CMK (cell line): ENCODE measurements at regions not wholly inside any gene's neighbourhood (a gene's known extent, or its start where the extent isn't known, plus 50 kb on each side); places are given as distances from the start of the nearest gene placed in this dataset.

Experiments used
- DNase-seq: peaks from one replicate; pipeline ENCODE4 v3.0.0-alpha.2; 2010; ENCODE audit warnings: low read depth

DNA sequence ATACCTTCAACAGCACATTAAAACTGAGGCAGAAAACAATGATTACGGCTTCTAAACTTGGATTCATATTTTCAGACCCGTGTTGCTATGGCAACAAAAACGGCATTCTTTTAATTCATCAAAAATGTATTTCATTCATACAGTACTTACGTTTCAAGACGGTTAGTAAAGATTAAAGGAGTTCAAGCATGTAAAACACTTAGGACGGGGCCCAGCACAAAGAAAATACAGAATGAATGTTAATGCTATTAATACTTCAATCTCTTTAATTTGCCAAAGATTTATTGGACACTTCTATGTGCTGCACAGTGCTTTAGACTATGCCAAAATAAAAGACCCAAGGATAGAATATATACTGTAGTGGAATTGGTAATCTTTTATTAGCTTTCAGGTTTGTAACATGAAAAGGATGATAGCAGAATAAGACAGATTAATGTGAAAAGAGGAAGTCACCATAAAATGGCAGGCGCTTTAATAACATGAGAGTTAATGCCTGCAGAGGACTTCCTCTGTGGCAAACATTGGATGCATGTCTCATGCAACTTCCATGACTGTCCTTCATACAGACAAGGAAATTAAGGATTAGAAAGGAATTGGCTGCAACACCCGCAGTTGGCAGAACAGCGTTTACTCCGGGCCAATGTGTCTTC, 201.6 kb upstream of the KLF6 start:
- no peak for DNase-seq

DNA sequence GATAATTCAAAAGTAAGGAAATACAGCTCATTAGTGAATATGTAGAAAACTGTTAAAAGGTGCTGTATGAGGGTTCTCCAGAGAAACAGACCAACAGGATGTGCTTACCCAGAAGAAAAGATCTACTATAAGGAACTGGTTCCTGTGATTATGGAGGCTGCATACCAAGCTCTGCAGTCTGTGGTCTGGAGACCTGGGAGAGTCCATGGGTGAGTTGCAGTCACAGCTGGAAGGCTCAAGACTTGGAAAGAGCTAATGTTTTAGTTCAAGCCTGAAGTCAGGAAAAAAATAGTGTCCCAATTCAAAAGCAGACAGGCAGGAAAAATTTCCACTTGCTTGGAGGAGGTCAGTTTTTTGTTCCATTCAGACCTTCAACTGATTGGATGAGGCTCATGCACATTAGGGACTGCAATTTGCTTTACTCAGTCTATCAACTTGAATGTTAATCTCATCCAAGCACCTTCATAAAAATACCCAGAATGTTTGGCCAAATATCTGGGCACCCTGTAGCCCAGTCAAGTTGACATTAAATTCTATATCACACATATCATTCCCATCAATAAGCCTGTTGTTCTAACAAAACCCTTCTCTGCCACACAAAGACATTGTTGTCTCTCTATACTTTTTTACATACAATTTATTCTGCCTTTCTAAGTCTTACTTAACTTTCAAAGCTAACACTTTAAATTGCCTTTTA, 197.9 kb upstream of the KLF6 start:
- DNase-seq = no peak

DNA sequence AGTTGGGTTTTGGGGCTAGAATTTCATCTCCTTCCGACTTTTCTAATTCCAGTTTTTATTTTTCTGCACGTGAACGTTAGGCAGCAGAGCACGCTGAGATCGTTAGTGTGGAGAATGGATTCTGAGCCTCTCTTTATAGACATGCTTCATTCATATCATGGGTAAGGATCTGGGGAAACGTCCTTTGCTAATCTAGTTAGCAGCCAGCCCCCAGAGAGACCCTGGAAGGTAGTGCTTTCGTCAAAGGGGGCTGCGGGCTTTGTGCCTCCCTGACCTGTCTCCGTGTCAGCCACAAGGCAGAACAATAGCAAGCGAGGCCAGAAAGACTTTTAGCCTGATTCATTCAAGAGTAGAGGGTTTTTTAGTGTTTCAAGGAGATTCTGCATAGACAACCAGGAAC, 196.3 kb upstream of the KLF6 start:
- no peak for DNase-seq

DNA sequence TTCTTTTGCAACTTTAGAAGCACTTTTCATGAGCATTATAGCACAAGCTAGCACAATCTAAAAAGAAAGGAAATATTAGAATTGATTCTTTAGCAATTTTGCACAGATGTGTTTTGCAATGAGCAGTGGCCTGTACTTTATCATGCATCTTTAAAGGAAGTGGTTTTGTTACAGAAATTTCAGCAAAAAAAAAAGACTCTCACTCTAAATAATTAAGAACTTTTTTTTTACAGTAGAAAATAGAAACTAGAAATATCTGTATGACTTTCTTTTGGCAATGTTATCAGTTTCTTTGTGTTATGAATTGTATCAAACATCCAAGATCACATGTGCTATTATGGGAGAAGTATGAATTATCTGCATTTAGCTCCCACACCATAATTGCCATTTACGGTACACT, 195.7 kb upstream of the KLF6 start:
- DNase-seq = no peak

DNA sequence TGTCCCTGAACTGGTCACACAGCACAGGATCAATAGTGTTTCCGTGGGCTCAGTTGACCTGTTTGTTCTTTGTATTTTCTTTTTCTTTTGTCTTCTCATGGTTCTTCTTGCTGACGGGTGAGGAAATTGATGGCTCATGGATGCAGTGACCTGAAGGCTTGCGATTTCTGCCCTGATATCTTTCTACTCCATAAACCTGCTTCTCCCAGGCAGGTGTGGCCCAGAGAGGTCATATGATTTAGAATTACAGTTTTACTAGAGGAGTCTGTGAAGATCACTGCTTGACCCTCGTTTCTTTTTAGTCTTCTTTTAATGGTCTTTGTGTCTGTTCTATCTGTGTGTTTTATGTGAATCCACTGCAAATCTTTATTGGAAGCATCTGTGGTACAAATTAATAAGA, 195.1 kb upstream of the KLF6 start:
- no peak for DNase-seq

DNA sequence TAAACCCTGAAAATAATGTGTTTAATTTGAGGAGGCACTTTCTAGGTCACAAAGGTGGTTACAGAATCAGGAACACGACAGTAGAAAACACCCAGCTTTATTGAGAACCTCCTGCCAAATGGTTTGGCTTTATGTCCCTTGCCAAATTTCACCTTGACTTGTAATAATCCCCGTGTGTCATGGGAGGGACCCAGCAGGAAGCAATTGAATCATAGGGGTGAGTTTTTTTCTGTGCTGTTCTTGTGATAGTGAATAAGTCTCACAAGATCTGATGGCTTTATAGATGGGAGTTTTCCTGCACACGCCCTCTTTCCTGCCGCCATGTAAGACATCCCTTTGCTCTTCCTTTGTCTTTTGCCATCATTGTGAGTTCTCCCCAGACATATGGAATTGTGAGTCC, 193.8 kb upstream of the KLF6 start:
- no peak for DNase-seq

DNA sequence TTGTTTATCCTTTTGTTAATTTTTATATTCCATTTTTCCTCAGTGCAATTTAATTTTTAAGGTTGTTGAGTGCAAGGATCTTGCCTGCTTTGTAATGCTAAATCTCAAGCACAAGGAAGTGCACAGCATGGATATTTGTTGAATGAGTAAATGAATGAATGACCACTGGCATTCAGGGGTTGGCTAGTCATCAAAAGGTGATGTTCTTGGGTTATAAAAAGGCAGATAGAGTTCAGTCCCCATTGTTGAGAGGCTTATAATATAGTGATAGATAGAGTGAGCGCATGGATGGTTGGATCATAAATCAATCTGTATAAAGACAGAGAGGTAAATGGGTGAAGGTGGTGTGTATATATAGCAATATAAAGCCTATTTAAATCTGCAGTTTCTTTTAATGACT, 193.2 kb upstream of the KLF6 start:
- DNase-seq = no peak

DNA sequence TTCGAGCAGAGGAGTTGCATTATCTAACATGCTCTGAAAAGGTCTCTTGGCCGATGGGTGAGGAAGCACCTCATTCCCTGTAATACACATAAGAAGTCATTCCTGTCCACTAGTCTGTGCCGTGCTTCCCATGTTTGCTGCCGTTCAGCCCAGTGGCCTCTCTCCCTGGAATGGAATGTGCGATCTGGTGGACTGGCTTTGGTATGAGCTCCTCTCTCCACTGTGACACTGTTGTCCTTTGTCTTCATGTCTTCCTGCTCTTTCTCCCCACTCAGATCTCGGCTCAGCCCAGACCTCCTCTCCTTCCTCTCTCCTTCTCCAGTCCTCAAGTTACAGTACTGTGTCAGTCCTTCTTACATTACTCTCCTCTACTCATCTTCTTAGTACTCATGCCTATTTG, 192.8 kb upstream of the KLF6 start:
- no peak for DNase-seq

DNA sequence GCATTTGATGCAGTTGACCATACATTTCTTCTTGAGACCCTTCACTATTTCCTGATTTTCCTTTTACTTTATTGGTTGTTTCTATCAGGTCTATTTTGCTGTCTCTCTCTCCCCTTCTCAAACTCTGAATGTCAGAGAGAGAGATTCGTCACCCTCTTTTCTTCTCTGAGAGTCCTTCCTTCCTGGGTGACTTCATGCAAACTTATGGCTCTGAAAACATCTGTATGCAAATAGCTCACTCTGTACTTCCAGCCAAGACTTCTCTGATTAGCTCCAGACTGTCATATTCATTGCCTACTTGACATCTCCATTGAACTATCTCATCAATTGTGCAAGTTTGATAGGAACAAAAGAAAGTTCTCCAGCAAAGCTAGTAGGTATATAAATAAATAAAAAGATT, 191.7 kb upstream of the KLF6 start:
- no peak for DNase-seq

DNA sequence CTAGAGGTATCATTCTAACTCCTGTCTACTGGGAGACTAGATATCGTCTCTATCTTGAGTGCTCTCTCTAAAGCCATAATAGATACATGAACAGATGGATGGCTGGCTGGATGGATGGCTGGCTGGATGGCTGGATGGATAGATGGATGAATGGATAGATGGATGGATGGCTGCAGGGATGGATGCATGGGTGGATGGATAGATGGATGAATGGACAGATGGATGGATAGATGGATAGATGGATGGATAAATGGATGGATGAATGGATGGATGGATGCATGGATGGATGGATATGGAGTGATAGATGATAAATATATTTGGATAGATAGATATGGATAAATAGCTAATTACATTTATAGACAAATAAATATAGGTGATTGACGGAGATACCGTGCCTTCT, 191.2 kb upstream of the KLF6 start:
- DNase-seq = no peak

DNA sequence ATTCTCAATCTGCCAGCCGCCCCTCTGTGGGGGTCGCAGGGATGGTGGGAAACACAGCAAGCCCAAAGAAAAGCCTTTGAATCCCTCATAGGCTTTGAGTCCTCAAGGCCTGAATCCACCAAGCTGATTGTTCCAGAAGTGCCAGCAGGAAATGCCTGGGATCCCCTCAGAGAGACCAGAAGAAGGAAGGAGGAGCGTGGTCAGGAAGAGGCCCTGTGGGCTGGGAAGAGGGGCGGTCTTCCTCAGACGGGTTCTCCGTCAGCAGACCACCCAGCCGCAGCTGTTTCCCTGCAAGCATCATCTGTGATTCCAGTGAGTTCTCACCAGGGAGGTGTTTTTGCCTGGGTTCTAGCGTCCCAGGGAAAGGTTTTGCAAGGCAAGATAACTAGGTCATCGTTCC, 190.0 kb upstream of the KLF6 start:
- no peak for DNase-seq

DNA sequence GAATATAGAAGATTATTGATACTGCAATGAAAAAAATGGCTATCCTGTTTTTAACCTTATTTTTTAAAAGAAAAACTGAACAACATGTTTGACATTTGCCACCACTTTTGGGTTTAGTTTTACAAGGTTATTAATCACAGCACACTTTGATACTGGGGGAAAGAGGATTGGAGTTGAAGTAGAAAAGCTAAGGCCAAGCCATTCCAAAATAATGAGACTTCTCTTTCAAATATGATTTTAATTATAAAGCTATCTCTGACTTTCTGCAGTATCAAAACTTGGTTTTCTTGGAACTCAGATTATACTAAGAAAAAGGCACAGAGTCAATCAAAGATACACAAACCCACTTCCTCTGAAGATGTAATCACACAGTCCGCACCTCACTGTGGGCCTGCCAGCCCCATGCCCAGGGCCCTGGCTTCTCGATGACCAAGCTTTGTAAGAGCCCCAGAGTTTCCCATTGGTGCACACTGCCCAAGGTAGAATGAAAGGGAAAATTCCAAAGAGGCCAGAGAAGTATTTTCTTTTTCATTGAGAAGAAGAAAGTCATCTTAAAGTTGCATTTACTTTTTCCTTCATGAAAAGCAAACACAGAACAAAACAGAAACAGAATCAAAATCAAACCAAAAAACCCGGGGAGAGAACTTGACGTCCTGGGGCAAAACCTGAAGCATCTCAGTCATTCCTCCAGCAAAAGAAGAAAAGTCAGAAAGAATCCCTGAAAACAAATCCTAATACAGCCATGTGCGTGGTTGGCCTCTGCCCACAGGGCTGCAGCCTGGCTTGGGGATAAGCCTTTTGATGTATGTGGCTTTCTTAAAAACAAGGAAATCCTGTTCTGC, 187.7 kb upstream of the KLF6 start:
- DNase-seq = no peak

DNA sequence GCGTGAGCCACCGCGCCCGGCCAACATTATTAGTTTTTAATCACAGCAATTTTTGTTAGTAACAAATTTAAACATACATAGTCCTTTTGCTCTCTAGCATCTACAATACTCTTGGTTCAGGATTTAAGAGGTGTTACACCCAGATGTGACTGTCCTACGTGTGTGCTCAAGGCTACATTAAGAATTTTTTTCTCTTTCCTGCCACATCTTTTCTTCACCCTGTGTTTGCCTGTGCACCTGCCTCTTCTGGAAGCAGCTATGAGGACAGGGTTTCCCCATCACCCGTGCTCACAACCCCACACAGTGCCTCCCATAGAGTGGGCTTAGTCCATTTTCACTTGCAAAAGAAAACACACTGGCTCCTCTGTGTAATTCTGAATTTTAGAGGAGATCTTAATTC, 186.7 kb upstream of the KLF6 start:
- DNase-seq = no peak

DNA sequence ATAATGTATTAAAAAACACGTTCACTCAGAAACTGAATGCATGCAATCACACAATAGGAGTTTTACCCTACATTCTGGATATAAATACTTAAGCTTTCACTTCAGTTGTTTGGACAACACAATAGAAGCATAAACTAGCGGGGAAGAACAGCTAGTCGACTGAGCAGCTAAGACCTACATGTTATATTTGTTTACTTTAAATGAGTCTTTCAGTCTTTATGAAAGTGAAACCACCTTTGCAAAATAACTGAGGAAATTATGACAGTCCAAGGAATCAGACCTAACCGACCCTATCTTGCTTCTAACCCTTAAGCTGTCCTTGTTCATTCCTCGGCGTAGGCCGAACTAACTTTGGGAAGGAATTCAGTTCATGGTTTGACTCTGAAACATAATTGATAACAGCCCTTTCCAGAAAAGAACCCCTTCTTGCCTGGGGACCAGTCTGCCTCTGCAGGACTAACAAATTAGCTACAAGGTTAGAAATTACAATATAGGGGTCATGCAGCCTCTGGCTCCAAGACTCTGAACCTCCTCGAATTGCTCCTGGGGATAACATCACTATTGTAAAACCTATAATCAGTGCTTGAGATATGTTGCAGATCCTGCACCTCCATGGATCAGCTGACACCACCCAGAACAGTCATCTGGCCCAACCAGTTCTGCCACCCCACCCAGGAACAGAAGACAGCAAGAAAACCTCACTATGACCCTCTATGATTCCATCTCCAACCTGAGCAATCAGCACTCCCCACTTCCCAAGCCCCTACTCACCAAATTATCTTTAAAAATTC, 185.1 kb upstream of the KLF6 start:
- no peak for DNase-seq

DNA sequence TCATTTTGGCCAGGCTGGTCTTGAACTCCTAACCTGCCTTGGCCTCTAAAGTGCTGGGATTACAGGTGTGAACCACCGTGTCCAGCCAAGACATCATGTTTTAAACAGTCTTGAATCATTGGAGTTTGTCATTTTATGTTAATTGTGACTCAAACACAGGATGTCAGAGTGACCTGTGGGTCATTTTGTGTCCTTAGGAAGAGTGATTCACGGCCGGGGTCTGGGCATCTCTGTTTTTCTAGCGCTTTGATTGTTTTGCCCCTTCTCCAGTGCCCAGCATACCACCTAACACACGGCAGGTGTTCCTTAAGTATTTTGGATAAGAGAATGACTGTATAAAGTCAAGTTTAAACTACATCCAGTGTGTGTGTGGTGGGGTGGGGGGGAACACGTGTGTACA, 183.7 kb upstream of the KLF6 start:
- DNase-seq = no peak

DNA sequence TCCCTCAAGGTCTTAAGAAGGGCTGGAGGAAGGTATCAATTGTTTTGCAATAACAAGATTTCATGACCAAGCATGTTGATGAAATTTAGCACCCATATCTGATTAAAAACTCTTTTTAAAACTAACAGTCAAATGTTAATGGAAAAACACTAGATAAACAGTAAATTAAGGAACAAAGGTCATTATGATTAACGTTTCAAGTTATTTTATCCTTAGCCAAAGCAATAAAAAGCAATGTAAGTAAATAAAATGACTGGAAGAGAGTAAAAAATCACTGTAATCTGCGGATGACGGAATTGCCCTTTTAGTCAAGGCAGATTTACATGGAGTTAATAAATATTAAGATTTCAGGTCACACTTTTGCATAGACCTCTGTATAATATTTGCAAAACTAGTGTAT, 179.5 kb upstream of the KLF6 start:
- DNase-seq = no peak

DNA sequence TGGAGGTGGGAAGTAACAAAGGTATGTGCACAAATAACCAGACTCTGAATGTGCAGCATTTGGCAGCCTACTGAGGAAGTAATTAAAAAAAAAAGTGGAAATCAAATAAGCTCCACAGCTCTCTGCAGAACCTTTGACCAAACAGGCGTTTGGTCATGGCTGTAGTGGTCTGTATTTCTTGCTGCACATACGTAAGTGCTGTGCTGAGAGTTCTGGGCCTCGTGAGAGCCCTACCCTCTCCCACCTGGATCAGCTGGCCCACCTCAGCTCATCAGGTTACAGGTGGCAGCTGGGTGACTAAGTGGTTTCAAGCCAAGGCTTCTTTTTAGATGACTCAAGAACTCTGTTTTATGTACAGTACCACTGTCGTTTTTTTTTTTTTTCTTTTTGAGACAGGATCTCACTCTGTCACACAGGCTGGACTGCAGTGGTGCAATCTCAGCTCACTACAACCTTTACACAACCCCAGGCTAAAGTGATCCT, 178.2 kb upstream of the KLF6 start:
- DNase-seq = no peak

DNA sequence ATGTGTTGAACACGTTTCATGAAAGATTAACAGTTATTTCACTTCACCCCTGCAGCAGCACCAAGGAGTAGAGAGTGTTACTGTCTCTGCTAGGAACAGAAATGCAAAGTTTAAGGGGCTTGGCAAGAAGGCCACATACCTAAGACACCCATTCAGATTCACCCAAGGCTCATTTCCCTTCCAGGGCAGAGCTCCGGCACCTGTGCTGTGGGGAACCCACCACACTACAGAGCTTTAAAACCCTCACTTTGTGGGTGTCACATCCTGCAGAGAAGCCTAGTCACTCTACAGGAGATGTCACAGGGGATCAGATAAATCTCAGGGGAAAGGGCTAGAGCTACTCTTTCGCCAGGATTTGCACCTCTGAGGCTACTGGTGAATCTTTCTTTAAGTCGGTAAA, 176.1 kb upstream of the KLF6 start:
- no peak for DNase-seq

DNA sequence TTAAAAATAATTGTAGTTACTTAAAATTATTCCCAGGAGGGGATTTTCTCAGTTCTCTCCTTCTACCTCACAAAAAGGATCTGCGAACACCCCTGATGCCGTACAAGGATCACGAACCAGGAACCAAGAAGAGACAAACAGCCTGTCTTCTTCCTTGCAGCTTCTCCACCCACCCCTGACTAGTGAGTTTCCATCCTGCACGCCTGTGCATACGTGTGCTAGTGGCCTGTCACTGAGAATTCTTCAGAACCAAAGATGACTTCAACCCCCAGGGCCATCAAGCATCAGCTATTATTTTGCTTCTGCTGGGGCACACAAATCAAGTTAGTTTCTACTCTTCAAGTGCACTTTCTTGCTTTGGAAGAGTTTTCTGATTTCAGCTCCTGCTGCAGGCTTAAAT, 175.5 kb upstream of the KLF6 start:
- no peak for DNase-seq

DNA sequence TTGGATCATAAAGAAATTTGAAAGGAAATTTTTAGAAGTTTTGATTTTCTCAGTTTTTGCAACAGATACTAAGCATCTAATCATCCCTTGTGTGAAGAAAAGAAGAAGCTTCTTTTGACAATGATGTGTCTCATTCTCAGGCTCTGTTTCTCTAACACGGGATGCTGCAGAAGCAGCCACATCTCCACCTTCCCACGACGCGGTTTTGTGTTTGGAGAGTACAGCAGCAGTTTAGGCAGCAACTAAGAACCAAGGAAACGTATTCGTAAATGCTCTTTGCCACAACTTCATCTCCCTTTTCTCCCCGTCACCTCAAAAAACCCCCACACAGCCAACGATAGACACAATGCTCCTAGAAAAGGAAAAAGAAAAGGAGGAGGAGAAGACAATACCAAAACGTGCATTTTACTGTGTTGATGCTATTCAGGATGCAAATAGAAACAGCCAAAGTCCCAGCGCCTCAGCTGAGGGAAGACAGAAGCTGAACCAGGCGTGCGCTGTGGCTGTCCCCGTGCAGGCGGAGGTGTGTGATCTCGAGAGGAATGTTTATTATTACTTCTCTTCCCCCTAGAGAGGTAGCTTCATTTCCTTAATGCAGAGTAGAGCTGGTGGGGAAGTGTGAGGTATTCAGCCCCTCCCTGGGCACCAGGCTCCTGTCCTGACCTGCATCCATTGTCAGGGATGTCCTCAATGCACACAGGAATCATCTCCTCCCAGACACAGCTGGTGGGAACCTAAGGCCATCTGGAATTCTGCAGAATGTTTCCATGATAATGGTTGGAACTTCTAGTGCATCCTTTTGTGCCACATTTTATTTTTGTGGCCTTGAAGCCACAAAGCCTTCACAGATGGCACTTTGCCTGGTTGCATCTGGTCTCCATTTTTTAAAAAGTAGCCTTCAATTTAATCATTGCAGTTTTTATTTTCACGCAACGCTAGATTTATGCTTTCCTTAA, 174.6 kb upstream of the KLF6 start:
- no peak for DNase-seq

DNA sequence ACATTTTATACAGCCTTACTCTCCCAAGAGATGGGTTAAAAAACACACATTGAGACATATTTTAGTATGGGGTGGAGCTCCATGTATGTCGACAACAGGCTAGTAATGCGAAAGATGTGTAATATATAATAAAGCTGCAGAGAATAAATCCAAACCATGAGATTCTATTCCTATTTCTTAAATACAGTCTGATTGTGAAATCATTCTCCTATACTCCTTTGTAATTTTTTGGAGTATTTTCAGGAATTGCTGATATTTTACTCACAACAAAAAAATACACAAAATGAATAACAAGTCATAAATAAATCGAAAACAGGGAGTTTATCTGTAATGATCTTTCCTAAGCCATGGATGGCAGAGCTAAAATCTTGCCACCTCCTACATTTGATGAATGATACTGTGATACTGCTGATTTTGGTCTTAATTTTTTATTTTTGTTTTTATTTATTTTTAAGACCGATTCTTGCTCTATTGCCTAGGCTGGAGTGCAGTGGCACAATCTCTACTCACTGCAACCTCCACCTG, 173.5 kb upstream of the KLF6 start:
- no peak for DNase-seq
